Pancreas (tissue), 10 donors: ENCODE measurements at regions not wholly inside any gene's neighbourhood (a gene's known extent, or its start where the extent isn't known, plus 50 kb on each side); places are given as distances from the start of the nearest gene placed in this dataset.

ENCODE experiments used
- ATAC-seq, 4 donors: fragments of 200-7000 bp; cut with Tn5 transposase; one replicate each; pipeline versions ENCODE4 v1.8.0 to v1.9.1; 2020; ENCODE audit warnings: mild to moderate bottlenecking in 4 of 4, moderate library complexity in 4 of 4
- DNase-seq, 6 donors: peaks; one replicate each; pipeline ENCODE4 v3.0.0-alpha.2; 2020
- FAIRE-seq: peaks from 2 replicates; lab custom pipeline; 2012; peaks lifted over from hg19 to GRCh38; lab: Jason Lieb, UNC
- H3K27ac ChIP-seq, 4 donors: fragments of 200-600 bp; sonication (generic); 1 replicate in 3 of 4; 2 replicates in 1 of 4; pipeline versions ENCODE4 v1.5.0 to v1.8.0; 2020
- H3K27me3 ChIP-seq, 4 donors: fragments of 200-600 bp; one replicate each; pipeline ENCODE4 v1.8.0; 2021
- H3K36me3 ChIP-seq, 3 donors: fragments of 200-600 bp; sonication (generic) in 1 of 3; one replicate each; pipeline versions ENCODE4 v1.5.0 to v1.8.0; 2020 to 2021
- H3K4me1 ChIP-seq, 3 donors: fragments of 200-600 bp; one replicate each; pipeline ENCODE4 v1.8.0; 2021
- H3K4me3 ChIP-seq, 4 donors: fragments of 200-600 bp; sonication (generic) in 2 of 4; one replicate each; pipeline versions ENCODE4 v1.5.0 to v1.8.0; 2020 to 2021
- H3K9me3 ChIP-seq, 4 donors: fragments of 200-600 bp; one replicate each; pipeline ENCODE4 v1.8.0; 2021
- WGBS, 2 donors: extraction: QIAGEN DNeasy Blood & Tissue Kit; methylation state at CpG; one replicate each; pipeline ENCODE4 v1.1.7; 2013; 5-methylcytosine and 5-hydroxymethylcytosine counted together
- intact Hi-C, 3 donors: fragments of 100-400 bp; cut with DNase I; formaldehyde crosslinking; loops; one replicate each; pipeline versions ENCODE4 v1.11.1 to v1.14.2; 2022
- TF ChIP-seq, protein P1 (sequence below), 4 donors: fragments of 200-600 bp; sonication (generic) in 3 of 4; IDR thresholded peaks; one replicate each; pipeline versions ENCODE4 v1.5.0 to v1.8.0; 2021; ENCODE audit warnings: antibody characterized with exemption in 4 of 4
- donor health status: healthy with polysubstance abuse.
- donor health status: DM: no; HTN: no; CAD: no; lungs with moderate emphysema.
- donor health status: DM: no; HTN: no; CAD: no.
- donor health status: control.
- donor health status: control.
- donor health status: Bipolar disorder and iron deficiency.
- donor health status: DM: yes; HTN: yes; CAD: no.
- donor health status: DM: no; HTN: no; CAD: no.
- donor health status: DM: no; HTN: no; CAD: no.
- donor health status: DM: yes; HTN: yes; CAD: no.

- DNase-seq = no peak
- Histone ChIP-seq H3K4me1 (peaks cover 0 to 23% (median 20%) of the 10 kb centered on the region in 3 donors), H3K27me3 (no peaks in the 10 kb centered on the region), H3K4me3 (no peak overlapping the region), H3K27ac (no peak overlapping the region), H3K9me3 (no peaks in the 10 kb centered on the region), H3K36me3 (no peaks in the 10 kb centered on the region)
- no peak for FAIRE-seq
- TF ChIP-seq, protein P1, sequence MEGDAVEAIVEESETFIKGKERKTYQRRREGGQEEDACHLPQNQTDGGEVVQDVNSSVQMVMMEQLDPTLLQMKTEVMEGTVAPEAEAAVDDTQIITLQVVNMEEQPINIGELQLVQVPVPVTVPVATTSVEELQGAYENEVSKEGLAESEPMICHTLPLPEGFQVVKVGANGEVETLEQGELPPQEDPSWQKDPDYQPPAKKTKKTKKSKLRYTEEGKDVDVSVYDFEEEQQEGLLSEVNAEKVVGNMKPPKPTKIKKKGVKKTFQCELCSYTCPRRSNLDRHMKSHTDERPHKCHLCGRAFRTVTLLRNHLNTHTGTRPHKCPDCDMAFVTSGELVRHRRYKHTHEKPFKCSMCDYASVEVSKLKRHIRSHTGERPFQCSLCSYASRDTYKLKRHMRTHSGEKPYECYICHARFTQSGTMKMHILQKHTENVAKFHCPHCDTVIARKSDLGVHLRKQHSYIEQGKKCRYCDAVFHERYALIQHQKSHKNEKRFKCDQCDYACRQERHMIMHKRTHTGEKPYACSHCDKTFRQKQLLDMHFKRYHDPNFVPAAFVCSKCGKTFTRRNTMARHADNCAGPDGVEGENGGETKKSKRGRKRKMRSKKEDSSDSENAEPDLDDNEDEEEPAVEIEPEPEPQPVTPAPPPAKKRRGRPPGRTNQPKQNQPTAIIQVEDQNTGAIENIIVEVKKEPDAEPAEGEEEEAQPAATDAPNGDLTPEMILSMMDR (IDR thresholded peaks at IDR 0.05) = no peak
- intact Hi-C loops = no loop called here
- no peak for ATAC-seq
- WGBS, 2 donors = 62% methylated on average over 7 of the region's 7 CpGs
Measured at GRCh38 chr16:79716645-79717332, 116.3 kb upstream of the MAF start.

GRCh38 chr16:79715061-79715460 is 114.5 kb upstream of the MAF start:
- Histone ChIP-seq H3K27me3 (no peaks in the 10 kb centered on the region), H3K36me3 (no peaks in the 10 kb centered on the region), H3K4me3 (no peak overlapping the region), H3K9me3 (no peaks in the 10 kb centered on the region), H3K27ac (peak overlapping the region in 3 of 4 donors; percentile 27 to 69 (median 46)), H3K4me1 (peaks cover 0 to 23% (median 20%) of the 10 kb centered on the region in 3 donors)
- peak; percentile 81 to 86 (median 84) for ATAC-seq
- 27 to 35% methylated on average over 4 of the region's 4 CpGs for WGBS, 2 donors
- intact Hi-C loops = no loop called here
- FAIRE-seq = no peak
- no peak for DNase-seq
- TF ChIP-seq, protein P1 (IDR thresholded peaks at IDR 0.05) = no peak

- WGBS, 2 donors = 36 to 41% methylated on average over 1 of the region's 1 CpG
- Histone ChIP-seq H3K4me3 (no peak overlapping the region), H3K27ac (peak overlapping the region in 3 of 4 donors; percentile 27 to 69 (median 44)), H3K27me3 (no peaks in the 10 kb centered on the region), H3K36me3 (no peaks in the 10 kb centered on the region), H3K4me1 (peaks cover 0 to 23% (median 20%) of the 10 kb centered on the region in 3 donors), H3K9me3 (no peaks in the 10 kb centered on the region)
- FAIRE-seq = no peak
- intact Hi-C loops = no loop called here
- DNase-seq = no peak
- TF ChIP-seq, protein P1 (IDR thresholded peaks at IDR 0.05) = no peak
- peak in 3 of 4 donors; percentile 24 to 51 (median 50) for ATAC-seq
Measured at GRCh38 chr16:79714440-79714839, 113.9 kb upstream of the MAF start.

DNA sequence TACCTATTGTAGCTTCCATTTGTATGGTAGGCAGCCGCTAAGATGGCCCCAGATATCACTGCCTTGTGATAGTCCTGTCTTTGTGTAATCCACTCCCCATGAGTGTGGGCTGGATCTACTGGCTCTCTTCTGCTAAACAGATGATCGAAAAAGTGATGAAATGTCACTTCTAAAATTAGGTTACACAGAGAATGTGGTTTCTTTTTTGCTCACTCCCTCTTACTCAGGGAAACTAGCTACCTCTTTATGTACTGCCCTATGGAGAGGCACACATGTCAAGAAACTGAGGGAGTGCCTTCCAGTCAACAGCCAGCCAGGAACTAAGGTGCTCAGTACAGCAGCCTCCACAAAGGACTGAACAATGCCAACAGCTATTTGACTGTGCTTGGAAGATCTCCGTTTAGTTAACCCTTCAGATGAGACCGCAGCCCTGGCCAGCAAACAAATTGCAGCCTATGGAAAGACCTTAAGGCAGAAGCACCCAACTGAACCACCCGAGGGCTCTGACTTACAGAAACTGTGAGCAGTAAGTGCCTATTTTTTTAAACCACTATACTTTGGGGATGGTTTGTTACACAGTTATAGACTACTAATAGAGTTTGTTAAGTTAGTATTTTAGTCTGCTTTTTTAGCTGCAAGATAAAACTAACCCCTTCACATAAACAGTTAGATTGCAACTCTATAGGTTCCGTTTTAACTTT is 113.2 kb upstream of the MAF start:
- TF ChIP-seq, protein P1 (IDR thresholded peaks at IDR 0.05) = no peak
- Histone ChIP-seq H3K27ac (peak overlapping the region in 2 of 4 donors; percentile 27 to 69), H3K36me3 (no peaks in the 10 kb centered on the region), H3K9me3 (no peaks in the 10 kb centered on the region), H3K27me3 (no peaks in the 10 kb centered on the region), H3K4me3 (no peak overlapping the region), H3K4me1 (peaks cover 0 to 23% (median 20%) of the 10 kb centered on the region in 3 donors)
- peak in 1 of 4 donors; percentile 22 for ATAC-seq
- FAIRE-seq = no peak
- intact Hi-C loops = no loop called here
- 76 to 86% methylated on average over 6 of the region's 6 CpGs for WGBS, 2 donors
- DNase-seq = no peak
